Prostate gland (tissue), 2 donors: ENCODE measurements at regions not wholly inside any gene's neighbourhood (a gene's known extent, or its start where the extent isn't known, plus 50 kb on each side); places are given as distances from the start of the nearest gene placed in this dataset.

Source experiments
- DNase-seq: peaks from one replicate; pipeline ENCODE4 v3.0.0-alpha.2; 2019; ENCODE audit warnings: low spot score
- H3K27ac ChIP-seq, 2 donors: fragments of 200-600 bp; sonication (generic); 2 replicates each; pipeline ENCODE4 v1.5.1; 2017 to 2019
- H3K27me3 ChIP-seq: fragments of 200-600 bp; sonication (generic); replicated peaks from 2 replicates; pipeline ENCODE4 v1.5.1; 2019; ENCODE audit not compliant: insufficient read depth
- H3K36me3 ChIP-seq, 2 donors: fragments of 200-600 bp; sonication (generic); 1 replicate in 1 of 2; 2 replicates in 1 of 2; pipeline versions ENCODE4 v1.5.1 to v1.8.1; 2017 to 2019
- H3K4me1 ChIP-seq: fragments of 200-600 bp; sonication (generic); replicated peaks from 2 replicates; pipeline ENCODE4 v1.5.1; 2019
- H3K4me3 ChIP-seq, 2 donors: fragments of 200-600 bp; sonication (generic); 2 replicates each; pipeline ENCODE4 v1.5.1; 2017 to 2019
- H3K9me3 ChIP-seq: fragments of 200-600 bp; sonication (generic); 2 replicates; pipeline ENCODE4 v1.5.1; 2017
- CTCF ChIP-seq, 4 experiments: fragments of 200-600 bp in 2 of 4; fragments of 450-650 bp in 2 of 4; sonication (generic) in 2 of 4; IDR thresholded peaks; 1 replicate in 3 of 4; 2 replicates in 1 of 4; pipeline ENCODE4 v1.5.1; 2016 to 2019; ENCODE audit warnings: antibody characterized with exemption in 4 of 4, mild to moderate bottlenecking in 2 of 4, moderate library complexity in 2 of 4
- POLR2A ChIP-seq: fragments of 450-650 bp; IDR thresholded peaks from one replicate; pipeline ENCODE4 v1.6.1; 2016; ENCODE audit warnings: antibody characterized with exemption, mild to moderate bottlenecking
- POLR2AphosphoS5 ChIP-seq: sonication (generic); formaldehyde crosslinking; IDR thresholded peaks from one replicate; pipeline ENCODE4 v1.6.1; 2017; ENCODE audit warnings: antibody characterized with exemption
- WGBS: methylation state at CpG from one replicate; pipeline ENCODE4 v1.1.5; 2018; 5-methylcytosine and 5-hydroxymethylcytosine counted together
- intact Hi-C: fragments of 100-400 bp; cut with DNase I; formaldehyde crosslinking; loops from one replicate; pipeline ENCODE4 v1.14.2; 2022

- H3K9me3 ChIP-seq = no peaks in the 10 kb centered on the region
- H3K27ac ChIP-seq = no peak overlapping the region
- no peak overlapping the region for H3K4me3 ChIP-seq
- no peaks in the 10 kb centered on the region for H3K36me3 ChIP-seq
- DNase-seq = no peak
- intact Hi-C loops = no loop called here
- 50% methylated on average over 5 of the region's 5 CpGs for WGBS
- TF ChIP-seq POLR2AphosphoS5 (no peak), POLR2A (no peak), CTCF (IDR thresholded peaks at IDR 0.05) (no peak)
- no peaks in the 10 kb centered on the region for H3K4me1 ChIP-seq
- H3K27me3 ChIP-seq = no peaks in the 10 kb centered on the region
These were observed 198.7 kb upstream of the CEP162 start for GRCh38 chr6:84425971-84426705.

GRCh38 chr6:84424956-84425355, 197.5 kb upstream of the CEP162 start:
- Histone ChIP-seq H3K4me3 (no peak overlapping the region), H3K27ac (no peak overlapping the region), H3K4me1 (no peaks in the 10 kb centered on the region), H3K9me3 (no peaks in the 10 kb centered on the region), H3K27me3 (no peaks in the 10 kb centered on the region), H3K36me3 (no peaks in the 10 kb centered on the region)
- TF ChIP-seq POLR2A = no peak
- no peak for TF ChIP-seq CTCF (IDR thresholded peaks at IDR 0.05)
- TF ChIP-seq POLR2AphosphoS5 = no peak
- WGBS = 19% methylated on average over 4 of the region's 4 CpGs
- DNase-seq = no peak
- intact Hi-C loops = no loop called here

- Histone ChIP-seq H3K4me3 (no peak overlapping the region), H3K27ac (no peak overlapping the region), H3K4me1 (no peaks in the 10 kb centered on the region), H3K36me3 (no peaks in the 10 kb centered on the region), H3K9me3 (no peaks in the 10 kb centered on the region), H3K27me3 (no peaks in the 10 kb centered on the region)
- intact Hi-C loops = no loop called here
- peak in 2 of 4 experiments; percentile 5 to 29 for TF ChIP-seq CTCF (IDR thresholded peaks at IDR 0.05)
- no peak for TF ChIP-seq POLR2A
- WGBS = 12% methylated on average over 13 of the region's 13 CpGs
- DNase-seq = no peak
These were observed 195.0 kb upstream of the CEP162 start for GRCh38 chr6:84422380-84422968.

GRCh38 chr6:84421031-84421430, 193.6 kb upstream of the CEP162 start:
- H3K4me1 ChIP-seq = no peaks in the 10 kb centered on the region
- no peak for TF ChIP-seq POLR2AphosphoS5
- H3K27me3 ChIP-seq = no peaks in the 10 kb centered on the region
- H3K27ac ChIP-seq = no peak overlapping the region
- no peak for DNase-seq
- WGBS = 32% methylated on average over 5 of the region's 5 CpGs
- H3K9me3 ChIP-seq = no peaks in the 10 kb centered on the region
- no peak overlapping the region for H3K4me3 ChIP-seq
- intact Hi-C loops = no loop called here
- H3K36me3 ChIP-seq = no peaks in the 10 kb centered on the region

GRCh38 chr6:84417260-84417659, 189.8 kb upstream of the CEP162 start:
- no peak for DNase-seq
- intact Hi-C loops = no loop called here
- no peaks in the 10 kb centered on the region for H3K4me1 ChIP-seq
- H3K36me3 ChIP-seq = no peaks in the 10 kb centered on the region
- no peak overlapping the region for H3K27ac ChIP-seq
- WGBS = 35% methylated on average over 3 of the region's 3 CpGs
- no peak for TF ChIP-seq CTCF (IDR thresholded peaks at IDR 0.05)
- no peak for TF ChIP-seq POLR2A
- no peak for TF ChIP-seq POLR2AphosphoS5
- no peaks in the 10 kb centered on the region for H3K27me3 ChIP-seq
- H3K4me3 ChIP-seq = no peak overlapping the region
- H3K9me3 ChIP-seq = no peaks in the 10 kb centered on the region
